K562 (cell line): ENCODE measurements at regions not wholly inside any gene's neighbourhood (a gene's known extent, or its start where the extent isn't known, plus 50 kb on each side); places are given as distances from the start of the nearest gene placed in this dataset.

Experiments used
- ATAC-seq: fragments of 200-7000 bp; cut with Tn5 transposase; 3 replicates; pipeline ENCODE4 v1.9.1; 2020; ENCODE audit warnings: moderate library complexity
- BruUV-seq: library from RNA; stranded (reverse); fragments of 400-500 nt; replicated peaks from 2 replicates; lab custom pipeline; 2021; lab: Mats Ljungman, UMichigan
- CTCF ChIA-PET: fragments of 300-600 bp; formaldehyde crosslinking; extraction: SDS; loops from one replicate; lab custom pipeline; 2021; ENCODE audit warnings: low intra/inter-chr PET ratio; lab: Yijun Ruan, JAX
- POLR2A ChIA-PET: fragments of 300-600, 350-650 bp; sonication (Branson Sonifier 250); formaldehyde crosslinking; extraction: SDS; loops from one replicate; lab custom pipeline; 2021; ENCODE audit warnings: antibody characterized with exemption, inconsistent platforms; lab: Yijun Ruan, JAX
- DNase-seq, 4 experiments: peaks; one replicate each; pipeline versions ENCODE4 v3.0.0 to v3.0.0-alpha.2; 2011 to 2018; ENCODE audit warnings: low spot score in 3 of 4, mixed read lengths in 3 of 4; ENCODE audit errors: extremely low read depth in 1 of 4
- FAIRE-seq: peaks from 2 replicates; lab custom pipeline; 2011; peaks lifted over from hg19 to GRCh38; lab: Jason Lieb, UNC
- H2AFZ ChIP-seq: 2 replicates; pipeline ENCODE4 v1.6.0; 2011; ENCODE audit warnings: low read depth, low read length, control low read depth, inconsistent platforms
- H3K27ac ChIP-seq: fragments of 200-600 bp; 3 replicates; pipeline ENCODE4 v1.8.0; 2011; ENCODE audit warnings: low read depth, mild to moderate bottlenecking, control low read depth, inconsistent platforms, low read length, moderate library complexity, mixed read lengths; ENCODE audit errors: extremely low read depth
- H3K27me3 ChIP-seq, 2 experiments: fragments of 300-600 bp in 1 of 2; 2 replicates in 1 of 2; 3 replicates in 1 of 2; pipeline versions ENCODE4 v1.6.0 to v1.8.0; 2011; ENCODE audit warnings: inconsistent platforms in 2 of 2, low read length in 2 of 2, mild to moderate bottlenecking in 1 of 2, mixed read lengths in 1 of 2, moderate library complexity in 1 of 2; ENCODE audit not compliant: control insufficient read depth in 2 of 2, insufficient read depth in 2 of 2
- H3K36me3 ChIP-seq: fragments of 300-600 bp; 3 replicates; pipeline ENCODE4 v1.8.0; 2011; ENCODE audit warnings: mild to moderate bottlenecking, low read length, inconsistent platforms; ENCODE audit not compliant: control insufficient read depth, insufficient read depth
- H3K4me1 ChIP-seq, 2 experiments: fragments of 200-600 bp in 1 of 2; replicated peaks in 1 of 2; 2 replicates in 1 of 2; 3 replicates in 1 of 2; pipeline versions ENCODE4 v1.5.1 to v1.8.0; 2011; ENCODE audit warnings: inconsistent platforms in 2 of 2, low read length in 2 of 2, mild to moderate bottlenecking in 1 of 2, mixed read lengths in 1 of 2, moderate library complexity in 1 of 2; ENCODE audit not compliant: control insufficient read depth in 2 of 2, insufficient read depth in 2 of 2
- H3K4me2 ChIP-seq: 2 replicates; pipeline ENCODE4 v1.6.1; 2011; ENCODE audit warnings: low read length, control low read depth, inconsistent platforms, mixed read lengths; ENCODE audit not compliant: insufficient read depth
- H3K4me3 ChIP-seq: fragments of 200-600 bp; sonication (generic), shearing (Covaris generic); 2 replicates; pipeline ENCODE4 v1.5.1; 2016; ENCODE audit warnings: control low read depth, inconsistent platforms
- H3K79me2 ChIP-seq: fragments of 200-600 bp; 3 replicates; pipeline ENCODE4 v1.8.0; 2011; ENCODE audit warnings: low read length, inconsistent platforms; ENCODE audit not compliant: control insufficient read depth, insufficient read depth
- H3K9ac ChIP-seq, 2 experiments: 2 replicates each; pipeline versions ENCODE4 v1.6.0 to v1.6.1; 2011; ENCODE audit warnings: low read depth in 2 of 2, low read length in 2 of 2, control low read depth in 1 of 2, inconsistent platforms in 1 of 2, mild to moderate bottlenecking in 1 of 2, mixed read lengths in 1 of 2; ENCODE audit not compliant: insufficient read depth in 1 of 2
- H3K9me1 ChIP-seq: one replicate; pipeline ENCODE4 v1.6.0; 2011; ENCODE audit warnings: inconsistent platforms, mild to moderate bottlenecking, low read length, moderate library complexity; ENCODE audit not compliant: control insufficient read depth, insufficient read depth
- H3K9me3 ChIP-seq: replicated peaks from 2 replicates; pipeline ENCODE4 v1.5.1; 2011; ENCODE audit warnings: low read depth, low read length, inconsistent platforms; ENCODE audit not compliant: control insufficient read depth, insufficient read depth
- H4K20me1 ChIP-seq: replicated peaks from 2 replicates; pipeline ENCODE4 v1.6.1; 2011; ENCODE audit warnings: low read length, inconsistent platforms, mixed read lengths; ENCODE audit not compliant: control insufficient read depth, insufficient read depth
- ESRRA ChIP-seq: fragments of 450-650 bp; IDR thresholded peaks from 2 replicates; pipeline ENCODE4 v1.6.1; 2014; ENCODE audit warnings: low read depth, mild to moderate bottlenecking, moderate library complexity, borderline replicate concordance
- IFI16 ChIP-seq: fragments of 250-450 bp; sonication (Bioruptor Pico); IDR thresholded peaks from 2 replicates; pipeline ENCODE4 v2.1.2; 2022; ENCODE audit warnings: mild to moderate bottlenecking, inconsistent platforms
- ILF3 ChIP-seq: fragments of 450-650 bp; IDR thresholded peaks from 2 replicates; pipeline ENCODE4 v1.6.1; 2018; ENCODE audit warnings: antibody characterized with exemption, mild to moderate bottlenecking, moderate library complexity, borderline replicate concordance
- MAFF ChIP-seq: IDR thresholded peaks from 2 replicates; pipeline ENCODE4 v1.6.1; 2012; ENCODE audit warnings: low read length, improper control_type of control experiment
- PPARD ChIP-seq: fragments of 250-450 bp; sonication (Bioruptor Pico); IDR thresholded peaks from 2 replicates; pipeline ENCODE4 v1.8.0; 2022; ENCODE audit warnings: inconsistent platforms, mild to moderate bottlenecking, moderate library complexity
- RBM25 ChIP-seq: fragments of 200-400 bp; formaldehyde crosslinking; IDR thresholded peaks from 2 replicates; pipeline ENCODE4 v1.6.1; 2018; ENCODE audit warnings: low read length, low read depth, moderate library complexity; ENCODE audit not compliant: severe bottlenecking
- SMARCC2 ChIP-seq: fragments of 450-650 bp; IDR thresholded peaks from 2 replicates; pipeline ENCODE4 v1.6.1; 2017; ENCODE audit warnings: antibody characterized with exemption, moderate library complexity, mild to moderate bottlenecking, low read depth
- SREBF2 ChIP-seq: sonication (generic); formaldehyde crosslinking; IDR thresholded peaks from 2 replicates; pipeline ENCODE4 v1.4.0; 2020; ENCODE audit warnings: mild to moderate bottlenecking, missing genetic modification reagents
- ZFP1 ChIP-seq: fragments of 450-650 bp; formaldehyde crosslinking; IDR thresholded peaks from 2 replicates; pipeline ENCODE4 v1.4.0; 2020; ENCODE audit warnings: mild to moderate bottlenecking, mixed read lengths
- ZNF57 ChIP-seq: fragments of 450-650 bp; formaldehyde crosslinking; IDR thresholded peaks from 2 replicates; pipeline ENCODE4 v1.4.0; 2020; ENCODE audit warnings: mild to moderate bottlenecking, moderate library complexity
- ZNF589 ChIP-seq: fragments of 200-800 bp; sonication (Bioruptor generic); IDR thresholded peaks from 2 replicates; pipeline ENCODE4 v1.6.1; 2016; ENCODE audit warnings: low read depth, missing genetic modification characterization, missing compliant biosample characterization
- ZNF609 ChIP-seq: sonication (generic); formaldehyde crosslinking; IDR thresholded peaks from 2 replicates; pipeline ENCODE4 v1.8.1; 2023; ENCODE audit warnings: missing genetic modification reagents, mild to moderate bottlenecking, borderline replicate concordance
- WGBS: fragments of 100-300 bp; shearing (Covaris generic); methylation state at CpG from one replicate; pipeline ENCODE4 v1.1.6; 2016; ENCODE audit warnings: low coverage, mixed read lengths; ENCODE audit not compliant: insufficient coverage; ENCODE audit errors: missing lambda C conversion rate; 5-methylcytosine and 5-hydroxymethylcytosine counted together
- in situ Hi-C: fragments of 300-500 bp; cut with MboI; formaldehyde crosslinking; loops from 4 replicates; pipeline ENCODE4 v1.15.0; 2018; ENCODE audit warnings: inconsistent platforms, mixed read lengths
- intact Hi-C: fragments of 100-400 bp; cut with micrococcal nuclease; formaldehyde crosslinking; loops from 2 replicates; pipeline ENCODE4 v1.14.2; 2022

DNA sequence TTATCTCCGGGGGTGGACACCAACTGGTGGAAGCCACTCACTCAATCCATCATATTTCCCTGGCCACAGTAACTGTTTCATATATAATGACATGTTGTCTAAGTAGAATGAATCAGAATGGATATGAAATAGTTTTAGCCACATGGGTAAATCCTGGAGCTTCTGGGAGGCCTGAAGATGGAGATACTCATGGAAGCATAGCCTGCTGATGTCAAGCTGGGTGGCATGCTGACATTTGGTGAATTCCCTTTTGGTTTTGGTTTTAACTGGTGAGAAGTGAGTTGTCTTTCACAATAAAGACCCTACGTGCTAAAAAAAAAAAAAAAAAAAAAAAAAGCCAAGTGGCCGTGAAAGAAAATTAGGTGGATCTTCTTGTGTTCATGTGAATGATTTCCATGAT lies 105.3 kb upstream of the ITGA6 start:
- no peaks in the 10 kb centered on the region; the same call in 1 of the 2 replicates for H3K9me3 ChIP-seq
- intact Hi-C loops: no loop called here
- no peak overlapping the region for H2AFZ ChIP-seq
- H3K4me2 ChIP-seq: no peak overlapping the region
- H3K36me3 ChIP-seq: no peaks in the 10 kb centered on the region
- ChIA-PET POLR2A (no interaction called here), CTCF (no interaction called here)
- H3K4me3 ChIP-seq: no peak overlapping the region
- H3K27me3 ChIP-seq: peaks cover 2 to 5% of the 10 kb centered on the region in 2 experiments; a peak in 1 of 5 replicates
- no TSS peak for BruUV-seq
- no peak overlapping the region for H3K9ac ChIP-seq
- H4K20me1 ChIP-seq: no peaks in the 10 kb centered on the region
- 0% methylated on average over 3 of the region's 3 CpGs for WGBS
- no peaks in the 10 kb centered on the region for H3K4me1 ChIP-seq
- no peaks in the 10 kb centered on the region for H3K9me1 ChIP-seq
- no peaks in the 10 kb centered on the region for H3K79me2 ChIP-seq
- TF ChIP-seq RBM25: no peak
- TF ChIP-seq ZNF57 (CRISPR knock-in tag): no peak
- no peak for TF ChIP-seq PPARD (CRISPR knock-in tag)
- no peak for TF ChIP-seq ILF3
- no peak for TF ChIP-seq IFI16 (CRISPR knock-in tag)
- no peak for TF ChIP-seq MAFF
- FAIRE-seq: no peak
- in situ Hi-C loops: no loop called here
- ATAC-seq: no peak
- DNase-seq: no peak
- H3K27ac ChIP-seq: no peak overlapping the region

GRCh38 chr2:172323256-172323655 lies 104.1 kb upstream of the ITGA6 start:
- FAIRE-seq (no peak), ATAC-seq (no peak), DNase-seq (no peak)
- Histone ChIP-seq H3K27ac (no peak overlapping the region), H3K9me3 (no peaks in the 10 kb centered on the region; the same call in 1 of the 2 replicates), H3K79me2 (no peaks in the 10 kb centered on the region), H3K4me1 (no peaks in the 10 kb centered on the region), H3K27me3 (peaks cover 2 to 5% of the 10 kb centered on the region in 2 experiments; a peak in 1 of 5 replicates), H2AFZ (no peak overlapping the region), H3K4me2 (no peak overlapping the region), H3K36me3 (no peaks in the 10 kb centered on the region), H3K9me1 (no peaks in the 10 kb centered on the region), H3K4me3 (no peak overlapping the region), H3K9ac (no peak overlapping the region), H4K20me1 (no peaks in the 10 kb centered on the region)
- BruUV-seq: no TSS peak
- in situ Hi-C loops (no loop called here), intact Hi-C loops (no loop called here)
- ChIA-PET CTCF (no interaction called here), POLR2A (interaction anchor here (1.4 kb wide), 1 partner anchor 12 kb away, joined by 4 read pairs; no protein-coding TSS in a partner anchor)
- WGBS: 0% methylated on average over 6 of the region's 6 CpGs
- TF ChIP-seq ZNF589 (CRISPR knock-in tag) (no peak), SREBF2 (no peak), ZNF609 (CRISPR knock-in tag) (no peak), SMARCC2 (no peak), ZFP1 (CRISPR knock-in tag) (no peak), ESRRA (no peak)
